GM19455 (cell line): ENCODE measurements at regions not wholly inside any gene's neighbourhood (a gene's known extent, or its start where the extent isn't known, plus 50 kb on each side); places are given as distances from the start of the nearest gene placed in this dataset.

ENCODE experiments used
- ATAC-seq: cut with Tn5 transposase; IDR thresholded peaks from one replicate; pipeline ENCODE4 v1.9.1; 2021; ENCODE audit not compliant: unreplicated experiment

- no peak for ATAC-seq
Observed at GRCh38 chr2:195413944-195414343, 243.1 kb upstream of the SLC39A10 start.

- no peak for ATAC-seq
Observed at GRCh38 chr2:195413422-195413821, 243.6 kb upstream of the SLC39A10 start.

- ATAC-seq, result no peak
Observed at GRCh38 chr2:195411219-195411687, 245.8 kb upstream of the SLC39A10 start.

GRCh38 chr2:195410074-195410671 lies 246.9 kb upstream of the SLC39A10 start:
- no peak for ATAC-seq

- ATAC-seq, result no peak
Observed at GRCh38 chr2:195408811-195409210, 248.2 kb upstream of the SLC39A10 start.

- ATAC-seq, result no peak
Observed at GRCh38 chr2:195408196-195408595, 248.8 kb upstream of the SLC39A10 start.

- no peak for ATAC-seq
Observed at GRCh38 chr2:195407783-195408182, 249.2 kb upstream of the SLC39A10 start.

- no peak for ATAC-seq
Observed at GRCh38 chr2:195406886-195407603, 250.0 kb upstream of the SLC39A10 start.

GRCh38 chr2:195404651-195405050 lies 252.4 kb upstream of the SLC39A10 start:
- no peak for ATAC-seq

GRCh38 chr2:195396479-195396878 lies 260.5 kb upstream of the SLC39A10 start:
- no peak for ATAC-seq

GRCh38 chr2:195395362-195395761 lies 261.7 kb upstream of the SLC39A10 start:
- no peak for ATAC-seq

GRCh38 chr2:195392446-195393336 lies 264.3 kb upstream of the SLC39A10 start:
- ATAC-seq, result no peak

- ATAC-seq, result no peak
Observed at GRCh38 chr2:195390686-195391321, 266.2 kb upstream of the SLC39A10 start.

- no peak for ATAC-seq
Observed at GRCh38 chr2:195388028-195388427, 269.0 kb upstream of the SLC39A10 start.

- no peak for ATAC-seq
Observed at GRCh38 chr2:195382186-195382585, 274.8 kb upstream of the SLC39A10 start.

GRCh38 chr2:195370167-195370943 lies 286.7 kb upstream of the SLC39A10 start:
- no peak for ATAC-seq

GRCh38 chr2:195369218-195369587 lies 287.8 kb upstream of the SLC39A10 start:
- no peak for ATAC-seq

- ATAC-seq, result no peak
Observed at GRCh38 chr2:195368249-195369217, 288.5 kb upstream of the SLC39A10 start.

- ATAC-seq, result no peak
Observed at GRCh38 chr2:195367809-195368208, 289.2 kb upstream of the SLC39A10 start.
